Hepatocyte (in vitro differentiated cells): ENCODE measurements at regions not wholly inside any gene's neighbourhood (a gene's known extent, or its start where the extent isn't known, plus 50 kb on each side); places are given as distances from the start of the nearest gene placed in this dataset.

Experiments used
- EZH2 ChIP-seq: fragments of 200-600 bp; sonication (generic); IDR thresholded peaks from 2 replicates; pipeline ENCODE4 v1.6.1; 2016; ENCODE audit warnings: antibody characterized with exemption, mild to moderate bottlenecking, borderline replicate concordance
- EZH2phosphoT487 ChIP-seq: fragments of 200-600 bp; sonication (generic); IDR thresholded peaks from one replicate; pipeline ENCODE4 v1.6.1; 2018; ENCODE audit warnings: antibody characterized with exemption, mild to moderate bottlenecking, low read depth, moderate library complexity; ENCODE audit not compliant: unreplicated experiment, severe bottlenecking

DNA sequence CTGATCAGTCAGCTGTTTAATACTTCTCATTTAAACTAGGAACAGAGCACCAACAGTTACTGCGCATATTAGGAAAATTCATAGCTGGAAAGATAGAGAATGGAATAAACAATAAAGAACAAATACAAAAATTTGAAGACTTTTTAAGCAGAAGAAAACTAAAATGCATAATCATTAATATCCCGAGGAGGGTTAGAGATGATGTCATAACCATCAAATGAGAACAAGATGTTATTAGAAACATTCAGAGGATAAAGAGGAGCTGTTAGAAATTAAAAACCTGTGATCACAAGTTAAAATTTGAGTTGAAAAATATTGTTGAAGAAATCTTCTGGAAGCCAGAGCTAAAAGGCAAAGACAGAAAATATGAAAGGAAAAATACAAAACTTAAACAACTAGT is 54.0 kb upstream of the ALKAL2 start:
- TF ChIP-seq EZH2phosphoT487 (no peak), EZH2 (no peak)
